ENCODE measurements at regions not wholly inside any gene's neighbourhood (a gene's known extent, or its start where the extent isn't known, plus 50 kb on each side); places are given as distances from the start of the nearest gene placed in this dataset.

DNA sequence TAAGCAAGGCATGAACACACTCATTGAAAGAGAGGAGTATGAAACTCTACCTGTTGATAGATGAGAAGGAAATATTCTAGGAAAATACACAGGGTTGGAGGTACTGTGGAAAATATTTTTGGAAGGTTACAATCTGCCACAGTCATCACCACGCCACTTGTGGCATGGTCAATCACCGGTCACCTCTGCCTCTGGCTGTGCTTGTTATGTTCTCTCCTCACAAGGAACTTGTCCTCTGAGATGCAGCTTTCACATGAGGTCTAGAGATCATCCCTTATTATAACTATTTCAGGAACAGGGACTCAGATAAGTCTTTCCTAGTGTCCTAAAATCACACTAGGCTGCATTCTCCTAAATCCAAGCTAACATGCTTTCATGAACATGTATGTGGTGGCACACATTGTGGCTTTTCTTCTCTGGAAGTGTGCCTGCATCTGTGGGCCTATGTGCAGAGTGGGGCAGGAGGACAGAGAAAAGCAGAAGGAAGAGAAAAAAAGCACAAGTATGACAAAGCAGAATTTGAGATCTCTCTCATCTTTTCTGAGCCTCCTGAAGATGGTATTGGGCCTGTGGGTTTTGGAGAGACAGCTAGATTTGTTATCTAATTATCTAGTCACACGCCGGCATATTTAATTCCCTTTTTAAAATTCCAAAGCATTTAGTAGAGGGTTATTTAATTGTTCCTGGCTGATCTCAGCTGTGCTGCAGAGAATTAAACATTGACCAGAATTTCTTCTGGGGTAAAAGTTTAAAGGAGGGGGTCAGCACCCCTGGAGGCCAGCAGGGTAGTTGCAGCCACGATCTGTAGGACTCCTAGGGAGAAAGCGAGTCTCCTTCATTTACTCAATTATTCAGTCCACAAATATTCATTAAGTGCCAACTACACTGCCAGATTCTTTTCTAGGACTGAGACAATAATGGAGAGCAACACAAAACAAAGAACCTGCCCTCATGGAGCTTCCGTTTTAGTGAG, 294.6 kb downstream of the RDH14 start:
- in situ Hi-C loops (cut with HindIII; ENCODE audit: low sequenced_read_pairs), result no loop called here
- TF ChIP-seq, protein P1, sequence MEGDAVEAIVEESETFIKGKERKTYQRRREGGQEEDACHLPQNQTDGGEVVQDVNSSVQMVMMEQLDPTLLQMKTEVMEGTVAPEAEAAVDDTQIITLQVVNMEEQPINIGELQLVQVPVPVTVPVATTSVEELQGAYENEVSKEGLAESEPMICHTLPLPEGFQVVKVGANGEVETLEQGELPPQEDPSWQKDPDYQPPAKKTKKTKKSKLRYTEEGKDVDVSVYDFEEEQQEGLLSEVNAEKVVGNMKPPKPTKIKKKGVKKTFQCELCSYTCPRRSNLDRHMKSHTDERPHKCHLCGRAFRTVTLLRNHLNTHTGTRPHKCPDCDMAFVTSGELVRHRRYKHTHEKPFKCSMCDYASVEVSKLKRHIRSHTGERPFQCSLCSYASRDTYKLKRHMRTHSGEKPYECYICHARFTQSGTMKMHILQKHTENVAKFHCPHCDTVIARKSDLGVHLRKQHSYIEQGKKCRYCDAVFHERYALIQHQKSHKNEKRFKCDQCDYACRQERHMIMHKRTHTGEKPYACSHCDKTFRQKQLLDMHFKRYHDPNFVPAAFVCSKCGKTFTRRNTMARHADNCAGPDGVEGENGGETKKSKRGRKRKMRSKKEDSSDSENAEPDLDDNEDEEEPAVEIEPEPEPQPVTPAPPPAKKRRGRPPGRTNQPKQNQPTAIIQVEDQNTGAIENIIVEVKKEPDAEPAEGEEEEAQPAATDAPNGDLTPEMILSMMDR (IDR thresholded peaks at IDR 0.05; ENCODE audit: low read depth, low read length, missing control alignments), result peak; percentile 36
- no peak for DNase-seq (ENCODE audit: low read depth)
- H3K4me3 ChIP-seq (ENCODE audit: low read depth, low read length), result no peak overlapping the region

DNA sequence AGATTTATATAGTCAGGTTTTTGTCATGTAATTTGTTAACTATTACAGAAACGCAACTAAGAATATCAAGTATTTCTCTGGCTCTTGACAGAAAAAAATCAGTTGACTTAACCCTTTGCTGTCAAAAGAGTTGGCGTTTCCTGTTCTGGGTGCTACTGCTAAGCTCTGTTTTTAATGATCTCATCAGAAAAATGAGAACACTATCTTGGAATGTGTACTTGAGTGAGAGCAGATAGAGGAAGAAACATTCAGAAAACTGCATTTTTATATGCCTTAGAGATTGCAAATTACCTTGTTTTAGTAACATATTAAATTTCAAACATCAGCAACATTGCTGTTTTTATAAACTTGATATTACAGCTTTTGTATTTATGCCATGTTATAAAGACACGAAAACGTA, 297.9 kb downstream of the RDH14 start:
- TF ChIP-seq, protein P1 (IDR thresholded peaks at IDR 0.05; ENCODE audit: low read depth, low read length, missing control alignments), result no peak
- no peak for DNase-seq (ENCODE audit: low read depth)
- no peak overlapping the region for H3K4me3 ChIP-seq (ENCODE audit: low read depth, low read length)
- in situ Hi-C loops (cut with HindIII; ENCODE audit: low sequenced_read_pairs), result no loop called here

DNA sequence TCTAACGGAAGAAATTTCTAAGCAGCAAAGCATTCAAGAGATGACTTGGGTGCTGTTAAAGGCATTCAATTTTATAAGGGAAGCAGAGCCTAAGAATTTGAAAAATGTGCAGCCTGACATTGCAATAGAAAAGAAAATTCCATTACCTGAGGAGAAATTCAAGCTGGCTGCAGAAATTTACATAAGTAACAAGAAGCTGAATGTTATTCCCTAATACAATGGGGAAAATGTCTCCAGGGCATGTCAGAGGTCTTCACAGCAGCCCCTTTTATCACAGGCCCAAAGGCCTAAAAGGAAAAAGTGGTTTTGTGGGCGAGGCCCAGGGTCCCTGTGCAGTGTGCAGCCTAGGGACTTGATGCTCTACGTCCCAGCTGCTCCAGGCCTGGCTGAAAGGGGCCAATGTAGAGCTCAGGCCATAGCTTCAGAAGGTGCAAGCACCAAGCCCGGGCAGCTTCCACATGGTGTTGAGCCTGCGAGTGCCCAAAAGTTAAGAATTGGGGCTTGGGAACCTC, 306.7 kb downstream of the RDH14 start:
- DNase-seq (ENCODE audit: low read depth), result no peak
- in situ Hi-C loops (cut with HindIII; ENCODE audit: low sequenced_read_pairs), result no loop called here
- H3K4me3 ChIP-seq (ENCODE audit: low read depth, low read length), result no peak overlapping the region
- TF ChIP-seq, protein P1 (IDR thresholded peaks at IDR 0.05; ENCODE audit: low read depth, low read length, missing control alignments), result no peak

DNA sequence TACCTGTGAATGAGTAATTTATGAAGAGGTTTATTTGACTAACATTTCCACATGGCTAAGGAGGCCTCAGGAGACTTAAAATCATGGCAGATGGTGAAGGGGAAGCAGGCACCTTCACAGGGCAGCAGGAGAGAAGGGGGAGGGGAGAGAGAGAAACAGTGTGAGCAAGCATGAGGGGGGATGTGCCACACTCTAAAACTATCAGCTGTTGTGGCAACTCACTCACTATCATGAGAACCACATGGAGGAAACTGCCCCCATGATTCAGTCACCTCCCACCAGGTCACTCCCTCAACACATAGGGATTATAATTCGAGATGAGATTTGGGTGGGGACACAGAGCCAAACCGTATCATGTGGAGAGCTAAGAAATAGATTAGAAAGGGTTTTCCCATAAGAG, 309.0 kb downstream of the RDH14 start:
- in situ Hi-C loops (cut with HindIII; ENCODE audit: low sequenced_read_pairs), result no loop called here
- no peak overlapping the region for H3K4me3 ChIP-seq (ENCODE audit: low read depth, low read length)
- no peak for DNase-seq (ENCODE audit: low read depth)
- TF ChIP-seq, protein P1 (IDR thresholded peaks at IDR 0.05; ENCODE audit: low read depth, low read length, missing control alignments), result no peak

DNA sequence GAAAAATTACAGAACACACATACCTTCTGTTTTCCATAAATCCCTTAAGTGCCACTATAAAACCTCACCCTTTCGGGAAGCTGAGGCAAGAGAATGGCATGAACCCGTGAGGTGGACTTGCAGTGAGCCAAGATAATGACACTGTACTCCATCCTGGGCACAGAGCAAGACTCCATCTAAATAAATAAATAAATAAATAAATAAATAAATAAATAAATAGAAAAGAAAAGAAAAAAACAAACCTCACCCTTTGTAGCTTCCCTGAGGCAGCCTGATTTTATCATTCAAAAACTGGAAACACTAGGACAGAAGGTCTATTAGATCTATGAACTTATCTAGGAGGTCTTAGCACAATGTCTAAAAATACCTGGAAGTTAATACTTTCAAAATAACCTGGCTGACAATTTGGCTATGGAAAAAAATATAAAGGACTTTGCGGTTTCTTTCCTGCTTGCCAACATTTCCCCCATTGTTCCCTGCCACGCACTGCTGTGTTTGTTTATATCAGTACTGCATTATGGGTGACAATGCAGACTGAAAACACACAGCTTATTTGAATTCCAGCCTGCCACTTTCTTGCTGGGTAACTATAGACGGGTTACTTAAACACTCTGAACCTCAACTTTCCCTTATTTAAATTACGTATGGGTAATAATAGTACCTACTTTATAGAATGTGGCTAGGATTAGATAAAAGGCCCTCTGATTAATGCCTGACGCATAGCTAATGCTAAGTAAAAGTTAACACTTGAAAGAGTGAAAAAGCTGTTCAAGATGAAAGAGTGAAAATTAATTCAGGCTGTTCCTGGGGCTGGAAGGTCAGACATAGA, 313.0 kb downstream of the RDH14 start:
- peak; percentile 28 for DNase-seq (ENCODE audit: low read depth)
- in situ Hi-C loops (cut with HindIII; ENCODE audit: low sequenced_read_pairs), result no loop called here
- TF ChIP-seq, protein P1 (IDR thresholded peaks at IDR 0.05; ENCODE audit: low read depth, low read length, missing control alignments), result no peak
- H3K4me3 ChIP-seq (ENCODE audit: low read depth, low read length), result no peak overlapping the region

DNA sequence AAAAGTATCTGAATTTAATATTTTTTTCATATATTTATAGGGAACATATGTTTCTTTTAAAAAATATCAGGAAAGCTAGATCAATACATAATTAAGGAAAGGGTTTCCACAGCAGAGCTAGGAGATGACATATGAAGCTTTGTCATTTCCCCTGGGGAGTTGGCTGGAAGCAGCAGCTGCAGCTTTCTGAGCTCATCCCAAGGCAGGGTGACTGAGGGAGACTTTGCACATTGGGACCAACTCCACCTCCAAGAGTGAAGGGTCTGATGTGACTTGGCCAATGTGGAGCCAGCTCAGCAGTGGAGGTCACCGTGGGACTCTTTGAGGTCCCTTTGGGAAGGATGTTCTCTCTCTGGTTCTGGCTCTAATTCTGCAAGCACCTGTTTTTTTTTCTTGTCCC, 315.1 kb downstream of the RDH14 start:
- in situ Hi-C loops (cut with HindIII; ENCODE audit: low sequenced_read_pairs), result no loop called here
- no peak overlapping the region for H3K4me3 ChIP-seq (ENCODE audit: low read depth, low read length)
- DNase-seq (ENCODE audit: low read depth), result no peak
- TF ChIP-seq, protein P1 (IDR thresholded peaks at IDR 0.05; ENCODE audit: low read depth, low read length, missing control alignments), result no peak
